ENCODE measurements at regions not wholly inside any gene's neighbourhood (a gene's known extent, or its start where the extent isn't known, plus 50 kb on each side); places are given as distances from the start of the nearest gene placed in this dataset.

DNA sequence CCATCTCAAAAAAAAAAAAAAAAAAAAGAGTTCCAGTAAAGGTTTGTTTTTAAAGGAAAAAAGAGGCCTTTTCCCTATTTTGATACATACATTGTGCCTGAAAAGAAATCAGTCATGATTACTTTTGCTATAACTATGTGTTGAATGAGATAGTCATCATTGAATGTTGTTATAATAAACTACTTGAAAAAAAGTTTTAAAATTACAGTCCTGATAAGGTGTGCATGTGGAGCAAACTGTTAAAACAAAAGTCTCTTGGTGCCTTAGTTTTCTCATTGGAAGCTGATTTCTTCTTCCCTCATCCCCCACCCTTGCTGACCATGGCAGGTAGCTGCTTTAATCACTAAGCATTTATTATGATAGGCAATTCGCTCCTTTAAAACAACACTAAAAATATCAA lies 172.3 kb upstream of the TBCA start:
- no peak for DNase-seq (ENCODE audit: low spot score)

DNA sequence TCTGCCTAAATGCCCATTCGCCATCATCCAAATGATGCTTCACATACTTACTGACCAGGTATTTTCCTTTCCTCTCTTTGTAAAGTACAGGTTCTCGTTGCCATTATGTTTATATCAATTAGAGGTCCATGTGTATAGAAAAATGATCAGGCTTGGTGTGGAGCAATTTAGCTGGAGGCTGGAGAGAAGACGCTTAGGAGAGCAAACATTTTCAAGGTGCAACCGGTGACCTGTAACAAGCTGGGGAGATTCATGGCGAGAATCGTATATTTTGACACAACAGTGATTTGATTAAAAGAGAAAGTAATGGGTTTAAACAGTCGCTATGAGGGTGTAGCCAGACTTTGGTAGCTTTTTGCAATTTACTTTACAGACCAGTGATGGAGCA lies 170.9 kb upstream of the TBCA start:
- DNase-seq (ENCODE audit: low spot score) = no peak

DNA sequence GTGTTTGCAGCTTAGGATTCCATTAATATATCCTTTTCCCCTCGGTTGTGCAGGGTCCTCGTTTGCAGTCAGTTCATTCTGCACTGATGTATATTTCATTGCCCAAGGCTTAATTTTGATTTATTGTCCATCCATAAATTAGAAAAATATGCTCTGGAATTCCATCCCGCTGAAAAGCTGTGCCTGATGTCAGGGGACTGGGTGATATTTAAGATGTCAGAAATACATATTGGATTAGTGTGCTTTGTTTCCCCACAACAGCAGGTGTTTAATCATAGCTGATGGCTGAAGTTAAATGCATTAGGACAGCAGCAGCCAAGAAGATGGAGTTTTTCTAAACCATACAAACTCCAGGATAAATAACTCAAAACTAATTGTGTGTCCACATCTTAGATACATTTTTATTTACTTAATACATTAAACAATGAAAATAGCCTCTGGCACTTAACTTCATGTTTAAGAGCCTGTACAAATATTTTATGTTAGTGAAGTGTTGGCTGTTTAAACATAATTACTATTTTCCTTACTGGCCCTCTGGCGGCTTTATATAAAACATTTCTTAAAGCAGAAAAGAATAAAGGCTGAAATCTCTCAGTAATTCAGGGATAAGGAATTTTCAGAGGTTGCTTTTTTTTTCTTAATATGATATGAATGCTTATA lies 170.4 kb upstream of the TBCA start:
- DNase-seq (ENCODE audit: low spot score) = no peak

DNA sequence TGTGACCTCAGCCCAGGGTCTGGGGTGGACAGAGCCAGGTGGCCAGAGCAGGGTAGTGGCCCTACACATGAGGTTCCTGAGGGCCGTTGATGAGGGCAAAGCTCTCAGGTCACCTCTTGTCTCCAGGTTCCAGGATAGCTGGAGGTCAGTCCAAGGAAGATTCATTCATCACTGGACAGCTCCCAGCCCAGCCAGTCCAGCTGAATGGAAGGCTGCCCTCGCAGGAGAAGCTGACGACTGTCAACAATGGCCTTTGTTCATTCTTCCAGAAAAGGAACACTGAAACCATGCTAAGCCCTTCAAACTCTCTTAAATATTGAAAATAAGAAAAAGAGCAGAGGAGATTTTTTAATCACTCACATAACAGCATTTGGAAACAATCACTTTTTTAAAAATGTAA lies 169.7 kb upstream of the TBCA start:
- no peak for DNase-seq (ENCODE audit: low spot score)

DNA sequence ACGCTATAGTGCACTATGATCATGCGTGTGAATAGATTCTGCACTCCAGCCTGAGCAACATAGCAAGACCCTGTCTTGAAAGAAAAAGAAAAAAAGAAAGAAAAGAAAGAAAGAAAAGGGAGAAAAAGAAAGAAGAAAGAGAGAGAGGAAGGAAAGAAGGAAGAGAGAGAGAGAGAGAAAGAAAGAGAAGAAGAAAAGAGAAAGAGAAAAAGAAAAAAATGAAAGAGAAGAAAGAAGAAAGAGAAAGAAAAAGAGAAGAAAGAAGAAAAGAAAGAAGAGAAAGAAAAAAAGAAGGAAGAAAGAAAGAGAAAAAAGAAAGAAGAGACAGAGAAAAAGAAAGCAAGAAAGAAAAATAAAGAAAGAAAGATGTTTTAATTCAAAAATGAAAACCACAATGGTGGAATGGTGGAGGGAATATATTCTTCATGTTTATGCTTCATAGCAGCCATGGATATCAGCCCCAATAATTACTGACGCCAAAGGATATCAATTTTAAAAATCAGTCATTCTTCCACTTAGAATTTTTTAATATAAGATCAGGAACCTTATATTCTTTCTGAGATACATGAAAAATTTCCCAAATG lies 168.7 kb upstream of the TBCA start:
- no peak for DNase-seq (ENCODE audit: low spot score)

DNA sequence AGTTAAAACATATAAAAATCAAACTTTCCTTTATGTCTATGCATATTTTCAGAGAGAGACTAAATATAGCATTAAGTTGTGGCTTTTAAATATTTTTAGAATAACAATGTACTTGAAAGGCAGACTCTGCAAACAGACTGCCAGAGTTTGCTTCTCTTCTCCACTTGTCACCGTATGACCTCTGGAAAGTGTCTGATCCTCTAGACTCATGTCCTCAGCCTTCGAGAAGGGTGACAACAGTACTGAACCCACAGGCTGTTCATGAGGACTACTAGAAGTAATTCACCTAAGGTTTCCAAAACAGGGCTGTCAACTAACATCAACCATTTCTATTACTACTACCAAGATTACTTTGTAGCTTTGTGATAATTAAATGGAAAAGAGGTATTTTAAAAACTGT lies 167.7 kb upstream of the TBCA start:
- DNase-seq (ENCODE audit: low spot score) = no peak

DNA sequence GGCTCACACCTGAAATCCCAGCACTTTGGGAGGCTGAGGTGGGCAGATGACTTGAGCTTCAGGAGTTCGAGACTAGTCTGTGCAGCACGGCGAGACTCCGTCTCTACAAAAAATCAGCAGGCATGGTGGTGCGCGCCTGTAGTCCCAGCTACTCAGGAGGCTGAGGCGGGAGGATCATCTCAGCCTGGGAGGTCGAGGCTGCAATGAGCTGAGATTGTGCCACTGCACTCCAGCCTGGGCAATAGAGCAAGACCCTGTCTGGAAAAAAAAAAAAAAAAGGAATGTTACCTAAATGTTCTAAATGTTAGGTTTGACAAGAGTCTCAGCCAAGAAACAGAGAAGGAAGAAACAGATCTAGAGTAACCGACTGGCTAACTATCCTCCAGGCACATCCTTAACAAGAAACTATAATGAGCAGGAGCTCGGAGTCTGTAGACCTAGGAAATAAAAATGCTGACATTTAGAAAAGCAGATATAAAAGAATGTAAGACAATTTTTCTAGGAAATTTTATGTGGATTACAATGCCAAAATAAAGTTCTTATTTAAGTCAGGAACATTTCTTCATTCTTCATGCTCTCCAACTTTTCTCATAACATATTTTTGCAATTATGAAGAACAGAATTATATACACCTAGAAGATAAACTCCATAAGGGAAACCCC lies 166.6 kb upstream of the TBCA start:
- DNase-seq (ENCODE audit: low spot score) = no peak

DNA sequence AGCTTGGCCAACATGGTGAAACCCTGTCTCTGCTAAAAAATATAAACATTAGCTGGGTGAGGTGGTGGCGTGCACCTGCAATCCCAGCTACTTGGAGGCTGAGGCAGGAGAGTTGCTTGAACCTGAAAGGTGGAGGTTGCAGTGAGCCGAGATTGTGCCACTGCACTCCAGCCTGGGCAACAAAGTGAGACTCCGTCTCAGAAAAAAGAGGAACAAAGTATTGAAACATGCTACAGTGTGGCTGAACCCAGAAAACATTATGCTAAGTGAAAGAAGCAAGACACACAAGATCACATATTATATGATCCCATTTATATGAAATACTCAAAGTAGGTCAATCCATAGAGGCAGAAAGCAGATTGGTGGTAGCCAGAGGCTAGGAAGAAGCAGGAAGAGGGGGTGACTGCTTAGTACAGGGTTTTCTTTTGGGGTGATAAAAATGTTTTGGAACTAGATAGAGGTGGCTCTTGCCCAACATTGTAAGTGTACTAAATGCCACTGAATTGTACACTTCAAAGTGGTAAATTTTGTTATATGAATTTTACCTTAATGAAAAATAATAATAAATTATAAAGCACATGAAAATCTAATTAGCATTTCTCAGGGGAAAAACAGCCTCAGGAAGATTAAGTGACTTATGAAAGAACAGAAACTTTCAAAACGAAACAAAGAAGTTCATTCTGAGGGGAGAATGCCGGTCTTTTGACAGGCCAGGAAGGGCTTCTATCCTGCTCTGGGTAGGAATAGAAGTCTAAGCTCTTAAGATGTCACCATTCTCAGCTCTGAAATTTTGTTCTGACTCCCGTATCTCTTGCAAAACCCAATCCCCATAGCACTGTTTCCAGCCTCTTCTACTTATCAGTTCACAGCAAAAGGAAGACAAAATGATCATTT lies 161.1 kb upstream of the TBCA start:
- no peak for DNase-seq (ENCODE audit: low spot score)

DNA sequence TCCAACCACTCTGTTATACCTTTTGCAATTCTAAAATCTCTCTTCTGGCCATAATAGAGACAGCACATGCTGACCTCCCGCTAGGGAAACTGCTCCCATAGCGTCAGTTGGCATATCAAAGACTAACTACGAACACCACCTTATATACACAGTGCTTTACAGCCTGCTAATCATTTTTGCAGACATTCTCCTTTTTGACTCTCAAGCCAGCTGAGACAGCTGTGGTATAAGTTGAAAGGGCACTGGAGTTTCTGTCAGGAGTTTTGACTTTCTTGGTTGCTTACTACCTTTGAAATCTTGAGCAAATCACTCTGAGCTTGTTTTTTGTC lies 160.2 kb upstream of the TBCA start:
- DNase-seq (ENCODE audit: low spot score) = no peak

DNA sequence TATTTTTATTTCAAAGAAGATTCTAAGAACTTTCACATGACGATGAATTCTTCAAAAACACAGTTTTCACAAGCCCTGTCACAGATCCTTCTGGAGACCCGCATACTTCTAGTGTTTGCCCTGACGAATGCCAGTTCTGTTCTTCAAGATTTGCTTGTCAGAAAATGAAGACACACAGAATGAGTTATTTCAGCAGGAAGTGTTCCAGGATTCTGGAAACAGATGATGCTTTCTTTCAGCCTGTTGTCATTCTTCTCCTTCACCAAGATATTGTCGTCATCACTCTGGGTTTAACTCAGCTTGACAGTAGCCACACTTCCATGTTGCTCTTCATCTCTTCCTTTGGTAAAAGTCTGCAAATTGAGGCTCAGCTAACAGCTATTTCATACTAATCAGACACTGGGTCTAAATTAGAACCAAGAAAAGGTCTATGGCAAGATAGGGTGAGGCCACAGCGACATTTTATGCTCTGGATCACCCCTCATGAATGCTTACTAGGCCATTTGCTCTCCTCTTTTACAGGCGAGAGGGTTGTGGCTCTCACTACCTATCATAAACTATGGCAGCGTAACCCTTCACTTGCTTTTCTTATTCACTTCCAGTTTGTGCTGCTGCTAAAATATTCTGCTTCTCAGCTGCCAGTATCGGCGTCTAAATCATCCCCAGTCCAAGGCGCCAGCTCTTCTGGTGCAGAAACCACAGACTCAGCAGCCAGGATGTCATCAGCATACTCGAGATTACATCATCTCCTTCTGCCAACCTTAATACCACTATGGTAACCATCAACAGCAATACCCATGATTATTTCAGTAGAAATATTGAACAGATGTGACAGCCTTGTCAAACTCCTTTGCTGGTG lies 159.6 kb upstream of the TBCA start:
- no peak for DNase-seq (ENCODE audit: low spot score)

DNA sequence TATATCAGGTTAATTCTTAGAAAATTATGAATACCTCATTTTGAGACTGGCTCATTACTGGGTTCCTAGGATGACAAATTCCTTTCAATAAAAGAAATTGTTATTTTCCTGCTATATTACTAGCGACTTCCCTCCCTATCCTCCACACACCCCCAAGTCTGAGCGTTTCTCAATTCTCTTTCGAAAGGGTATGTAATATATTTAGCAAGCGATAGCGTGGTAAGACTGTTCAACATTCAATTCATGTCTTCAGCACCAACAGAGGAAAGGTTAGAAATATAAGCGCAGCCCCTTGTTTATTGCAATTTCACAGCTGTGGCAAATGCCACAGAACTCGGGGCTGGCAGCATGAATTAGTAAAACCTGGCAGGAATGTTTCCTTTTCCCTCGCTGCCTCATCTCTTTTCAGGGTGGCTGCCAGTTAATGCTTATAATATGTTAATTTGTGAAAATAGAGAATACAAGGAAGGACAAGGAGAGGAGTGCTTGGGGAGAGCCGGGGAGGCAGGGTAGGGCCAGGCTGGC lies 152.7 kb upstream of the TBCA start:
- no peak for DNase-seq (ENCODE audit: low spot score)

DNA sequence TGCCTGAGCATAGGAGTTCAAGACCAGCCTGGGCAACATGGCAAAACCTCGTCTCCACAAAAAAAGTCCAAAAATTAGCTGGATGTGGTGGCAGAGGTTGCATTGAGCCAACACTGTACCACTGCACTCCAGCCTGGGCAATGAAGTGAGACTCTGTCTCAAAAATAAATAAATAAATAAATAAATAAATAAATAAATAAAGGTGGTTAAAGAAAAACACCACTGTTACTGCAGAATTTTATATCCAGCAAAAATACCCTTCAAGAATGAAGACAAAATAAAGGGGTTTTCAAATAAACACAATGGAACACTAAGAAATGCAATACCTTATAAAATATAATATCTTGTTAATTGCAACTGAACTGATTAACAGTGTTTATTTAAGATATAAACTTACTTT lies 150.2 kb upstream of the TBCA start:
- DNase-seq (ENCODE audit: low spot score) = no peak

DNA sequence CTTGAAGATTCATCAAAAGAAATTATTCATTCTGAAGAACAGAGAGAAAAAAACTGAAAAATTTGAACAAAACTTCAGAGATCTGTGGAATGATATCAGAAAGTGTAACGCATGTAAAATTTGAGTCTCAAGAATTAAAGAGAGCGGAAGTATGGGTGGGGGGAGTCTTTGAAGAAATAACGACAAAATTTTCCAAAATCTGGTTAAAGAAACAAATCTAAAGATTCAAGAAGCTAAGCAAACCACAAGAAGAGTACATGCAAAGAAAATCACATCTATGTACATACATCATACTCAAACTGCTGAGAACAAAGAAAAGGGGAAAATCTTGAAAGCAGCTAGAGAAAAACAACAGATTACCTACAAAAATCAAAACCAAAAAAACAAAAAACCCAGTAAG lies 149.4 kb upstream of the TBCA start:
- no peak for DNase-seq (ENCODE audit: low spot score)

DNA sequence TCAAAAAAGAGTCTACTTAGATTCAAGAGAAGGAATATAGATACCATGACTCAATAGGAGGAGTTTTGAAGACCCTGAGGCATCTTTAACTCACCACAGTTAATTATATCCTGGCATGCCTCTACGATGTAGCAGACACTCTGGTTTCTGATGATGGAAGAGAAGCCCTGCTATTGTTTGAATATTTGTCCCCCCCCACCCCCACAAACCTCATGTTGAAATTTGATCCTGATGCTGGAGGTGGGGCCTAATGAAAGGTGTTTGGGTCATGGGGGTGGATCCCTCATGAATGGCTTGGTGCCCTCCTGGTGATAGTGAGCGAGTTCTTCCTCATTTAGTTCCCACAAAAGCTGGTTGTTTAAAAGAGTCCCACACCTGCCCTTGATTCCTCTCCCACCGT lies 147.9 kb upstream of the TBCA start:
- no peak for DNase-seq (ENCODE audit: low spot score)

DNA sequence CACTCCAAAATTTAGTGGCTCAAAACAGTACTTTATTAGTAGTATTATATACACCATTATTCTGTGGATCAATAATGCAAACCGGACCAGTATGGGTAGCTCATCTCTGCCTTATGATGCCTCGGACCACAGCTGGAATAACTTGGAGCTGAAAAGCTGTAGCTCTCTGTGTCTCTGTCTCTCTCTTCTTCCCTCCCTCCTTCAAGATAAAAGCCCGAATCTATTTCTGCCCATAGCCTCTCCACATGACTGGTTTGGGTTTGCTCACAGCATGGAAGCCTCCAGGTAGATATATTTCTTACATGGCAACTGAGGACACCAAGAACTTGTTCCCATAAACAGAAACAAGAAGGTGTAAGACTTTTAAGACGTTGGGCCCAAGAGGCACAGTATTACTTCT lies 147.5 kb upstream of the TBCA start:
- no peak for DNase-seq (ENCODE audit: low spot score)

DNA sequence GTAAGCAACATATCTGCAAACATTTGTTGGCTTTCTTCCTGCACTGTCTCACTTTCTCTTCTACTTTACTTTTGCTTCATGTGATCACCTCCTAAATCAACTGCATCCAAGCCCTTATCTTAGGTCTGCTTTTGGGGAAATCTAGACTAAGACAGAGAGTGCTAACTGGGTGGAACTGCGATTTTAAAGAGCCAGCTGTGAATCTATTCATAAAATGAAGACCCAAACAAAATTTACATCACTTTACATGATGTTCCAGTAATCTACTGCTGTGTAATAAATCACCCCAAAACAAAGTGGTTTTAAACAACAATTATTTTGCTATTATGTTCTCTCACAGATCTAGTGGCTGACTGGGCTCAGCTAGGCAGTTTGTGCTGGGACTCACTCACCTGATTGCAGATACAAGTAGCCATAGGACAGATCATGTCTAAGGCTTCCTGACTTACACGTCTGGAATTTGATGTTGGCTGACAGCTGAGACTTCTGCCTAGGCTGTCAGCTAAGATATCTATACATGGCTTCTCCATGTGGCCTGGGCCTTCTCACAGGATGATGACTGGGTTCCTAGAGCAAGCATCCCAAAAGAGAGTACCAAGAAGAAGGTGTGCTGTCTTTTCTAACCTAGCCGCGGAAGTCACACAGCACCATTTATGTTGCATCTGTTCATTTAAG lies 145.1 kb upstream of the TBCA start:
- no peak for DNase-seq (ENCODE audit: low spot score)

DNA sequence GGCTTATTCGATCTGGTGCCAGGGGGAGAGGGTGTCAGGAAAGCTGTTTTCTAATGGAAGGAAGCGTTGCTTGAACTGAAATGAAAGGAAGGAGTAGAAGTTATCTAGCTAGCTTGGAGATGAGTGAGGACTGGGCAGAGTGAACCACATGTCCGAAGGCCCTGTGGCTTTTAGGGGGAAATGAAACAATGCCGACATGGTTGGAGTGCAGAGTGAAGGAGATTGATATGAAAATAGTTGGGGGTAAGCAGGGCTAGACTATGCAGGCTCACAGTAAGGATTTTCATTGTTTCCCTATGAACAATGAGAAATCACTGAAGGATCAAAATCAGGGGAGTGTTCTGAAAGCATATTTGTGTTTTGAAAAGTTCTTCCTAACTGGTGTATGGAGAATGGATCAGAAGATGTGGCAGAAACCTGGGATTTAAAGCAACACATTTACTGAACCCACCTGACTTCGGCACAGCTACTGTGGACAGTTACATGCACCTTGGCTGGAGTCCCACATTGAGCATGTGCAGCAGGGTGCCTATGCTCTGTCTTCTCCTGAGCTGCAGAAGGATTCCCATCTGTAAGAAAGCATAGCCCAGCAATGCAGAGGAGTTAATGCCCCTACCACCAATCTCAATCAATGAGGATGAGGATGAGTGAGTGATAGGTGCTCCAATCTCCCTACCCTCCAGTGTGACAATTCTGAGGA lies 144.4 kb upstream of the TBCA start:
- no peak for DNase-seq (ENCODE audit: low spot score)

DNA sequence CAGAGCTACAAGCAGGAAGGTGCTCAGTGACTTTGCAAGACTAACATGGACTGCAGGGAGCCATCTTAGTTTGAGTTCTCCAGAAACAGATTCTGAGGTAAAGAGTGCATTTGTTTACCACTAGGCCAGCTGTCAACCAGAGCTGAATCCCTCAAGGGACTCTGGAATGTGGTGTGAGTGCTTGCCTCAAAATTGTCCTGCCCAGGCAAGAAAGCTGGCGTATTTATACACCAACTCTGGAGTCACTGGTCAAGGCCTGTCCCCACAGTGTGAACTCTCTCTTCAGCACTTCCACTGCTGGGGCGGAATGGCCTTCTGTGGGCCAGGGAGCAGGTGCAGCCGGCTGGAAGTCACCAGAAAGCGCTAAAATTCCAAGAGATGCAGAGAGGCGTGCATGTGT lies 139.2 kb upstream of the TBCA start:
- no peak for DNase-seq (ENCODE audit: low spot score)

DNA sequence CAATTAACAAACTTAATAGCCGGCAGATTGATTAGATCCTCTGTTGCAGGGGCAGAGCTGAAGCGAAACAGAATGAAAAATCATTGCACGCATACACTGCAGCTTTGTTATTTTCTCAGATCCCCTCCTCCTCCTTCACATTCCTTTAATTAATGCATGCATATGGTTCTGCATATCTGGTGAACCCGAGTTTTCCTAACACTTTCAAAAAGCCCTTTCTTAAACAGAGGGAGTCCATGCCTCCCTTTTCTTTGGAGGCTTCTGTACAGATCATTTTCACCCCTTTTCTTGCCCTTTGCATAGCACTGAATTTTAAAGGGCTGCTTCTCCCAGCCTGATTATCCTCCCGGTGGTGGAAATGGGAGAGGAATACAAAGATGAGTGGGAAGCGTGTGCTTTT lies 136.6 kb upstream of the TBCA start:
- no peak for DNase-seq (ENCODE audit: low spot score)

DNA sequence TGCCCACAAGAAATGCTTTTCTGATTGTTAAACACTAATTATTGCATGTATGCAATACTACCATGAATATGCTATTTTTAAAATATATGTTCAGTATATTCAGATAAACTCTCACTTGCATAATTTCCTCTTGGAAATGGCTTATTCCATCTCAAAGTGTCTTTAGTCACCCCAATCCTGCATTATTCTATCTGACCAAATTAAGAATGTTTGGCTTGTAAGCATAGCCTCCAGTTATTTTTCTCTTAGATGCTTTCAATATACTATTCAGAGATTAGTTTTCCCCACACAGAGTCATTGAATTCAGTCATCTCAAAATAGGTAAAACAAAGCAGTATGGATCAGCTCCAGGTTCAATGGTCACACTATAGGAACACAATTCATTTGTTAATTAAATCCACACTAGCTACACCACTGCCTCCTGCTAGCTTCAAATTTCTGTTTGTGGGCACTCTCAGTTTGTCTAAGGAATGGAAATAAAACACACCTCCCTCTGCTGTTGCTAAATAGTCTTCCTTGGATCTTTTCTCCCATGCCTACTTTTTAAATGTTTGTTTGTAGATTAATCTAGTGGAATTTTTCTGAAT lies 134.6 kb upstream of the TBCA start:
- no peak for DNase-seq (ENCODE audit: low spot score)

Data from HuH-7 (cell line).